ENCODE measurements at regions not wholly inside any gene's neighbourhood (a gene's known extent, or its start where the extent isn't known, plus 50 kb on each side); places are given as distances from the start of the nearest gene placed in this dataset.

GRCh38 chr1:81118550-81118949, 682.2 kb upstream of the ADGRL2 start:
- no peak for TF ChIP-seq CTCF (IDR thresholded peaks at IDR 0.05; ENCODE audit: insufficient read depth, low read length, poor library complexity, severe bottlenecking)
- no peaks in the 10 kb centered on the region for H3K27me3 ChIP-seq (replicated peaks; ENCODE audit: control insufficient read depth, insufficient read depth, low read length)
- H3K4me3 ChIP-seq (replicated peaks; ENCODE audit: low read depth, low read length), result no peak overlapping the region
- no peaks in the 10 kb centered on the region for H3K36me3 ChIP-seq (ENCODE audit: control insufficient read depth, insufficient read depth, low read length)
- no peak for DNase-seq (ENCODE audit: extremely low read depth, insufficient read length)

GRCh38 chr1:81115422-81115821, 685.3 kb upstream of the ADGRL2 start:
- H3K4me3 ChIP-seq (replicated peaks; ENCODE audit: low read depth, low read length), result no peak overlapping the region
- no peaks in the 10 kb centered on the region for H3K36me3 ChIP-seq (ENCODE audit: control insufficient read depth, insufficient read depth, low read length)
- no peak for TF ChIP-seq CTCF (IDR thresholded peaks at IDR 0.05; ENCODE audit: insufficient read depth, low read length, poor library complexity, severe bottlenecking)
- H3K27me3 ChIP-seq (replicated peaks; ENCODE audit: control insufficient read depth, insufficient read depth, low read length), result no peaks in the 10 kb centered on the region
- no peak for DNase-seq (ENCODE audit: extremely low read depth, insufficient read length)

GRCh38 chr1:81114191-81114590, 686.5 kb upstream of the ADGRL2 start:
- DNase-seq (ENCODE audit: extremely low read depth, insufficient read length), result no peak
- no peaks in the 10 kb centered on the region for H3K36me3 ChIP-seq (ENCODE audit: control insufficient read depth, insufficient read depth, low read length)
- H3K4me3 ChIP-seq (replicated peaks; ENCODE audit: low read depth, low read length), result no peak overlapping the region
- H3K27me3 ChIP-seq (replicated peaks; ENCODE audit: control insufficient read depth, insufficient read depth, low read length), result no peaks in the 10 kb centered on the region
- TF ChIP-seq CTCF (IDR thresholded peaks at IDR 0.05; ENCODE audit: insufficient read depth, low read length, poor library complexity, severe bottlenecking), result no peak

GRCh38 chr1:81113688-81114087, 687.0 kb upstream of the ADGRL2 start:
- no peaks in the 10 kb centered on the region for H3K36me3 ChIP-seq (ENCODE audit: control insufficient read depth, insufficient read depth, low read length)
- no peak for DNase-seq (ENCODE audit: extremely low read depth, insufficient read length)
- no peak for TF ChIP-seq CTCF (IDR thresholded peaks at IDR 0.05; ENCODE audit: insufficient read depth, low read length, poor library complexity, severe bottlenecking)
- H3K27me3 ChIP-seq (replicated peaks; ENCODE audit: control insufficient read depth, insufficient read depth, low read length), result no peaks in the 10 kb centered on the region
- no peak overlapping the region for H3K4me3 ChIP-seq (replicated peaks; ENCODE audit: low read depth, low read length)

GRCh38 chr1:81111818-81112217, 688.9 kb upstream of the ADGRL2 start:
- H3K4me3 ChIP-seq (replicated peaks; ENCODE audit: low read depth, low read length), result no peak overlapping the region
- no peaks in the 10 kb centered on the region for H3K36me3 ChIP-seq (ENCODE audit: control insufficient read depth, insufficient read depth, low read length)
- no peaks in the 10 kb centered on the region for H3K27me3 ChIP-seq (replicated peaks; ENCODE audit: control insufficient read depth, insufficient read depth, low read length)
- TF ChIP-seq CTCF (IDR thresholded peaks at IDR 0.05; ENCODE audit: insufficient read depth, low read length, poor library complexity, severe bottlenecking), result no peak
- no peak for DNase-seq (ENCODE audit: extremely low read depth, insufficient read length)

- Histone ChIP-seq H3K27me3 (replicated peaks; ENCODE audit: control insufficient read depth, insufficient read depth, low read length) (no peaks in the 10 kb centered on the region), H3K4me3 (replicated peaks; ENCODE audit: low read depth, low read length) (no peak overlapping the region), H3K36me3 (ENCODE audit: control insufficient read depth, insufficient read depth, low read length) (no peaks in the 10 kb centered on the region)
- TF ChIP-seq CTCF (IDR thresholded peaks at IDR 0.05; ENCODE audit: insufficient read depth, low read length, poor library complexity, severe bottlenecking), result no peak
- no peak for DNase-seq (ENCODE audit: extremely low read depth, insufficient read length)
Observed at GRCh38 chr1:81109038-81109437, 691.7 kb upstream of the ADGRL2 start.

Data from GM06990 (cell line).